ENCODE measurements at regions not wholly inside any gene's neighbourhood (a gene's known extent, or its start where the extent isn't known, plus 50 kb on each side); places are given as distances from the start of the nearest gene placed in this dataset.

DNA sequence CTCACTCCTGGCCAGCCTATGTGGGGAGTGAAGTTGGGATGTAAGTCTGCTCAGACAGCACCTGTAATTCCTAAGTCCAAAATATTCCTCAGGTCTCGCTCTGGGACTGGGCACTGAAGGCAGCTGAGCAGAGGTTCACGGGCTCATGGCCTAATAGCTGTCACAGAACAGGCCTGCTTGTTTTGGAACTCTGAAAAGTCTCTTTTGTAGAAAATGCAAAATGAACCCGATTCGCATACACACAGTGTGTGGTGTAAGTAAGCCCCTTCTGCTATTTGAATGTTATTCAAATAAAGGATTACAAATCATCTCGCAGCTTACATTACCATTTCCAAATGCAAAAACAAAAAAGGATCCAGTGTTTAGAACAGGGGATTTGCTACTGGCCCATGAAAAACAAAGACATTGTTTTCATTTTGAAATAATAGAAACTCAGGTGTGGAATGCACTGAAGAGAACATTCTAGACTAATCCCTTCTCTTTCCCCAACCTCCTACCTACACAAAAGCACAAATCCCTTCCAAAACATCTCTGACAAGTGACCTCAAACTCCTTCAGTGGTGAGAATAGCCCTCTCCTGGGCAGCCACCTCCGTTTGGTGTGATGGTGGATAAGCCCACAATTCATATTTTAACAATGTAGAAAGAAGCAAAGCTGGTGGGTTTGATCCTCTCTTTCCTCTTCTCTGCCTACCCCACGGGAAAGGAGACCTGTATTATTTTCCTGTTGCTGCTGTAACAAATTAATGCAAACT, 118.3 kb upstream of the NCK2 start:
- peaks cover 7% of the 10 kb centered on the region for H3K4me1 Mint-ChIP-seq
- H3K4me3 Mint-ChIP-seq = no peak overlapping the region
- peaks cover 6% of the 10 kb centered on the region for H3K9me3 Mint-ChIP-seq
- TF ChIP-seq, protein P1, sequence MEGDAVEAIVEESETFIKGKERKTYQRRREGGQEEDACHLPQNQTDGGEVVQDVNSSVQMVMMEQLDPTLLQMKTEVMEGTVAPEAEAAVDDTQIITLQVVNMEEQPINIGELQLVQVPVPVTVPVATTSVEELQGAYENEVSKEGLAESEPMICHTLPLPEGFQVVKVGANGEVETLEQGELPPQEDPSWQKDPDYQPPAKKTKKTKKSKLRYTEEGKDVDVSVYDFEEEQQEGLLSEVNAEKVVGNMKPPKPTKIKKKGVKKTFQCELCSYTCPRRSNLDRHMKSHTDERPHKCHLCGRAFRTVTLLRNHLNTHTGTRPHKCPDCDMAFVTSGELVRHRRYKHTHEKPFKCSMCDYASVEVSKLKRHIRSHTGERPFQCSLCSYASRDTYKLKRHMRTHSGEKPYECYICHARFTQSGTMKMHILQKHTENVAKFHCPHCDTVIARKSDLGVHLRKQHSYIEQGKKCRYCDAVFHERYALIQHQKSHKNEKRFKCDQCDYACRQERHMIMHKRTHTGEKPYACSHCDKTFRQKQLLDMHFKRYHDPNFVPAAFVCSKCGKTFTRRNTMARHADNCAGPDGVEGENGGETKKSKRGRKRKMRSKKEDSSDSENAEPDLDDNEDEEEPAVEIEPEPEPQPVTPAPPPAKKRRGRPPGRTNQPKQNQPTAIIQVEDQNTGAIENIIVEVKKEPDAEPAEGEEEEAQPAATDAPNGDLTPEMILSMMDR (conservative IDR thresholded peaks at IDR 0.05) = no peak
- H3K36me3 ChIP-seq (ENCODE audit: control insufficient read depth, insufficient read depth, low read length) = no peaks in the 10 kb centered on the region
- no peaks in the 10 kb centered on the region for H3K9me3 ChIP-seq (ENCODE audit: control insufficient read depth, low read length)
- H3K27ac ChIP-seq (ENCODE audit: low read depth, low read length) = no peak overlapping the region
- H3K4me3 ChIP-seq (ENCODE audit: low read length) = no peak overlapping the region
- H3K27ac Mint-ChIP-seq = no peak overlapping the region
- no peaks in the 10 kb centered on the region for H3K4me1 ChIP-seq (ENCODE audit: control insufficient read depth, insufficient read depth, low read length)
- H3K27me3 ChIP-seq (ENCODE audit: control insufficient read depth, insufficient read depth, low read length, poor library complexity, severe bottlenecking) = no peaks in the 10 kb centered on the region
- no peaks in the 10 kb centered on the region for H3K36me3 Mint-ChIP-seq (ENCODE audit: low read depth)
- no peak for DNase-seq
- no peak overlapping the region for H3K9ac ChIP-seq (ENCODE audit: extremely low read depth, low read length, poor library complexity, severe bottlenecking)
- WGBS, 2 experiments (ENCODE audit: insufficient coverage in 1 of 2, insufficient read length in 1 of 2) = 84 to 90% methylated on average over 2 to 7 of the region's 7 CpGs
- peaks cover 2% of the 10 kb centered on the region for H3K27me3 Mint-ChIP-seq (ENCODE audit: insufficient read depth)

DNA sequence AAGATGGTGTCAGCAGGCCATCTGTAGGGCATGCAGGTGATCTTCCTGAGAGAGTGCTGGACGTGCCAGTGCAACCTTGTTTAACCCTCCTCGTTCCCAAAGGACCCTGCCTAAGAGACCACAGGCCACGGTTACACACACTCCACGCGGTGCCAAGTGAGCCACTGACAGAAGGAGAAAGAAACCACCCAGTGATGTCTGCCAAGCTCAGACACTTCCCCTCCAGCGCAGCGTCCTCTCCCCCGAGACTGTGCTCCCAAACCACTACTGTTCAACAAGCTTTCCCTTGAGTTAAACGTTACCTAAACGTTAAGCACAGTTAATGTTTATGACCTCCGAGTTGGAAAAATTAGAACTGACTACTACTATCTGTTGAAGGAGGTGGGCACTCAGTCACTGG, 119.1 kb upstream of the NCK2 start:
- Mint-ChIP-seq H3K9me3 (peaks cover 6% of the 10 kb centered on the region), H3K4me3 (no peak overlapping the region), H3K27ac (no peak overlapping the region), H3K27me3 (ENCODE audit: insufficient read depth) (peaks cover 2% of the 10 kb centered on the region), H3K4me1 (peaks cover 7% of the 10 kb centered on the region), H3K36me3 (ENCODE audit: low read depth) (no peaks in the 10 kb centered on the region)
- H3K27ac ChIP-seq (ENCODE audit: low read depth, low read length) = no peak overlapping the region
- no peak overlapping the region for H3K4me3 ChIP-seq (ENCODE audit: low read length)
- H3K36me3 ChIP-seq (ENCODE audit: control insufficient read depth, insufficient read depth, low read length) = no peaks in the 10 kb centered on the region
- TF ChIP-seq, protein P1 (conservative IDR thresholded peaks at IDR 0.05) = no peak
- no peak overlapping the region for H3K9ac ChIP-seq (ENCODE audit: extremely low read depth, low read length, poor library complexity, severe bottlenecking)
- no peaks in the 10 kb centered on the region for H3K9me3 ChIP-seq (ENCODE audit: control insufficient read depth, low read length)
- no peaks in the 10 kb centered on the region for H3K4me1 ChIP-seq (ENCODE audit: control insufficient read depth, insufficient read depth, low read length)
- no peak for DNase-seq
- WGBS, 2 experiments (ENCODE audit: insufficient coverage in 1 of 2, insufficient read length in 1 of 2) = 89 to 94% methylated on average over 8 to 11 of the region's 11 CpGs
- H3K27me3 ChIP-seq (ENCODE audit: control insufficient read depth, insufficient read depth, low read length, poor library complexity, severe bottlenecking) = no peaks in the 10 kb centered on the region

DNA sequence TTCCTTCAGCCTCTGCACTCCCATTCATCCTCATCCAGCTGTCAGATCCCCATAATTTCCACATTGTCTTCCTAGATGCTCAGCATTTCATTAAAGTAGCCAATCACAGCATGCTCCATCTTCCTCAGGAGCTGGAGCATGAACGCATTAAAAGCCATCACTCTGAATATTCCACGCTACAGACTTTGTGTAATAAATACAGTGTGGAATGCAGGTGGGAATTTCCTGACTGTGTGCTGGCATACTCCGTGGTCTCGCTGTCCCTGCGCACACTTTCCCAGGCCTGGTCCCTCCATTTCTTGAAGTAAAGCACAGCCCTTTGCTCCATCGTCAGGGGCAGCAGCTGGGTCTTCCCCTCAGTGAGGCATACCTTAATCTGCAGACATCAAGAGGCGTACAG, 123.7 kb upstream of the NCK2 start:
- H3K4me3 ChIP-seq (ENCODE audit: low read length) = no peak overlapping the region
- H3K36me3 ChIP-seq (ENCODE audit: control insufficient read depth, insufficient read depth, low read length) = no peaks in the 10 kb centered on the region
- Mint-ChIP-seq H3K4me1 (peaks cover 15% of the 10 kb centered on the region), H3K27ac (no peak overlapping the region), H3K9me3 (peaks cover 6% of the 10 kb centered on the region), H3K36me3 (ENCODE audit: low read depth) (no peaks in the 10 kb centered on the region), H3K27me3 (ENCODE audit: insufficient read depth) (peaks cover 2% of the 10 kb centered on the region), H3K4me3 (no peak overlapping the region)
- H3K9ac ChIP-seq (ENCODE audit: extremely low read depth, low read length, poor library complexity, severe bottlenecking) = no peak overlapping the region
- DNase-seq = no peak
- WGBS, 2 experiments (ENCODE audit: insufficient coverage in 1 of 2, insufficient read length in 1 of 2) = 90 to 100% methylated on average over 2 to 7 of the region's 7 CpGs
- H3K9me3 ChIP-seq (ENCODE audit: control insufficient read depth, low read length) = no peaks in the 10 kb centered on the region
- TF ChIP-seq, protein P1 (conservative IDR thresholded peaks at IDR 0.05) = no peak
- H3K27ac ChIP-seq (ENCODE audit: low read depth, low read length) = no peak overlapping the region
- no peaks in the 10 kb centered on the region for H3K27me3 ChIP-seq (ENCODE audit: control insufficient read depth, insufficient read depth, low read length, poor library complexity, severe bottlenecking)
- peaks cover 11% of the 10 kb centered on the region for H3K4me1 ChIP-seq (ENCODE audit: control insufficient read depth, insufficient read depth, low read length)

All from endodermal cell (in vitro differentiated cells).